Panc1 (cell line): ENCODE measurements at regions not wholly inside any gene's neighbourhood (a gene's known extent, or its start where the extent isn't known, plus 50 kb on each side); places are given as distances from the start of the nearest gene placed in this dataset.

Experiments used
- ATAC-seq: fragments of 200-7000 bp; cut with Tn5 transposase; 2 replicates; pipeline ENCODE4 v1.9.1; 2020; ENCODE audit warnings: mild to moderate bottlenecking, moderate library complexity
- BruUV-seq: library from RNA; stranded (reverse); fragments of 400-500 nt; replicated peaks from 2 replicates; lab custom pipeline; 2021; lab: Mats Ljungman, UMichigan
- CTCF ChIA-PET: fragments of 300-600 bp; sonication (Branson Sonifier 250); formaldehyde crosslinking; loops from one replicate; lab custom pipeline; 2022; ENCODE audit warnings: antibody characterized with exemption; lab: Charles Lee
- POLR2A ChIA-PET: fragments of 300-600 bp; sonication (Branson Sonifier 250); formaldehyde crosslinking; loops from one replicate; lab custom pipeline; 2022; ENCODE audit warnings: antibody characterized with exemption; lab: Charles Lee
- DNase-seq: peaks from one replicate; pipeline ENCODE4 v3.0.0-alpha.2; 2010; ENCODE audit warnings: low read depth, low spot score
- H3K27ac ChIP-seq: 2 replicates; pipeline ENCODE4 v1.5.1; 2011; ENCODE audit warnings: mild to moderate bottlenecking, low read length, inconsistent platforms
- H3K27me3 ChIP-seq: fragments of 200-500 bp; sonication (Bioruptor generic); 2 replicates; pipeline ENCODE4 v1.6.0; 2014; ENCODE audit warnings: low read length, inconsistent platforms; ENCODE audit not compliant: control insufficient read depth, insufficient read depth
- H3K36me3 ChIP-seq: fragments of 200-500 bp; sonication (Bioruptor generic); 2 replicates; pipeline ENCODE4 v1.5.1; 2014; ENCODE audit warnings: inconsistent platforms, mild to moderate bottlenecking, low read length, moderate library complexity; ENCODE audit not compliant: control insufficient read depth, insufficient read depth
- H3K4me1 ChIP-seq: 2 replicates; pipeline ENCODE4 v1.5.1; 2011; ENCODE audit warnings: inconsistent platforms, mild to moderate bottlenecking, low read length, moderate library complexity; ENCODE audit not compliant: control insufficient read depth, insufficient read depth
- H3K4me3 ChIP-seq, 2 experiments: 2 replicates each; pipeline ENCODE4 v1.5.1; 2011 to 2012; ENCODE audit warnings: low read depth in 2 of 2, low read length in 2 of 2, mild to moderate bottlenecking in 2 of 2, inconsistent platforms in 1 of 2, moderate library complexity in 1 of 2
- H3K9me3 ChIP-seq: fragments of 200-500 bp; sonication (Bioruptor generic); 2 replicates; pipeline ENCODE4 v1.5.1; 2014; ENCODE audit warnings: low read depth, mild to moderate bottlenecking, inconsistent platforms, low read length, moderate library complexity; ENCODE audit not compliant: control insufficient read depth, insufficient read depth
- POLR2AphosphoS5 ChIP-seq: IDR thresholded peaks from 2 replicates; pipeline ENCODE4 v1.6.1; 2012; ENCODE audit warnings: mild to moderate bottlenecking, low read depth, low read length, moderate library complexity
- REST ChIP-seq, 2 experiments: IDR thresholded peaks; 2 replicates each; pipeline ENCODE4 v1.6.1; 2011 to 2012; ENCODE audit warnings: low read depth in 2 of 2, control low read depth in 1 of 2, low read length in 1 of 2, mild to moderate bottlenecking in 1 of 2, moderate library complexity in 1 of 2; ENCODE audit not compliant: insufficient read depth in 1 of 2
- SIN3A ChIP-seq: IDR thresholded peaks from 2 replicates; pipeline ENCODE4 v1.6.1; 2012; ENCODE audit warnings: low read depth, mild to moderate bottlenecking, low read length, moderate library complexity, borderline replicate concordance; ENCODE audit not compliant: insufficient read depth
- TCF7L2 ChIP-seq: IDR thresholded peaks from 2 replicates; pipeline ENCODE4 v1.6.1; 2011; ENCODE audit warnings: mild to moderate bottlenecking, low read depth, low read length, inconsistent platforms
- in situ Hi-C: cut with HindIII; loops from 2 replicates; pipeline ENCODE4 v1.10.0; 2016; ENCODE audit warnings: low sequenced_read_pairs, low pct_unique_long_range_greater_than_20kb
- intact Hi-C: fragments of 100-400 bp; cut with micrococcal nuclease; formaldehyde crosslinking; loops from one replicate; pipeline ENCODE4 v1.10.0; 2022; ENCODE audit not compliant: unreplicated experiment
- TF ChIP-seq, protein P1 (sequence below): fragments of 450-650 bp; IDR thresholded peaks from 2 replicates; pipeline ENCODE4 v1.5.1; 2017; ENCODE audit warnings: mild to moderate bottlenecking

DNA sequence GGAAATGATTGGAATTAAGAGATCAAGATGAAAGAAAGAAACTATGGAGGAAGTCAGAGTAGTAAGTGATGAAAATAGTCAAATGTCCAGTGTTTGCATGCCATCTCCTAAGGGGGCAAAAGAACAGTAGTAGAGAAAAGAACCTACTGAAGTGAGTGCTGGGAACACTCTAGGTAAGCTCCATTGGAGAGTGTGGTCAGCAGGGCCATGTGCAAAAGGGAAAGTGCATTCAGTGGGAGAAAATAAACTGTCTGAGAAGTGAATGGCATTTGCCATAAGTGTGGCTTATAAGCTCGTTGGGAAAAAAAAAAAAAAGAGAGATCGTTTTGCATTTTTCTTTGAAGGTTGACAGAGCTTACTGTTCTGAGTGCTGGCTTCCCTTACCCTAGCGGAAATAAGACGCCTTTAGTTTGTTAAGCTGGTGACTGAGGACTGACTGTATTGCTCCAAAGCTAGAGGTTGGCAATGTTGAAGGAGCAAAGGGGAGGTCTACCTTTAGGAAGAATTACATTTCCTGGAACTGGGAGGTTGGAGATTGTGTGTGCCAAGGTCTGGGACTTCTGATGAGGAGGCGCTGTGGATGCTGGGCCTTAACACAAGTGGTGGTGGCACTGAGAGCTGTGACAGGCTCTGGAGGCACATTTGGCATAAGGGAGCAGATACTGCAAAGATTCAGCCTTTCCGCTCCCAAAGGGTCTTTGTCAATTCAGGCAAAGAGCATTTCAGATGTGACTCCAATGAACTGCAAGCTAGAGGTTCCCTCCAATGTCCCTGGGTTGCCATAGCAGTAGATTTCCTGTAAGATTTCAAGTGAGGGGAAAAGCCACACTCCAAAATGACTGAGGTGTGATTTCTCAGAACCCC, 287.8 kb upstream of the SATB1 start:
- Histone ChIP-seq H3K36me3 (no peaks in the 10 kb centered on the region), H3K27me3 (no peaks in the 10 kb centered on the region), H3K4me3 (no peak overlapping the region), H3K9me3 (no peaks in the 10 kb centered on the region), H3K27ac (no peak overlapping the region), H3K4me1 (no peaks in the 10 kb centered on the region)
- intact Hi-C loops (no loop called here), in situ Hi-C loops (no loop called here)
- TF ChIP-seq POLR2AphosphoS5 (no peak), SIN3A (no peak), REST (IDR thresholded peaks at IDR 0.05; ENCODE audit: insufficient read depth in 1 of 2, low read depth in 2 of 2, low read length in 1 of 2) (no peak), TCF7L2 (no peak)
- TF ChIP-seq, protein P1, sequence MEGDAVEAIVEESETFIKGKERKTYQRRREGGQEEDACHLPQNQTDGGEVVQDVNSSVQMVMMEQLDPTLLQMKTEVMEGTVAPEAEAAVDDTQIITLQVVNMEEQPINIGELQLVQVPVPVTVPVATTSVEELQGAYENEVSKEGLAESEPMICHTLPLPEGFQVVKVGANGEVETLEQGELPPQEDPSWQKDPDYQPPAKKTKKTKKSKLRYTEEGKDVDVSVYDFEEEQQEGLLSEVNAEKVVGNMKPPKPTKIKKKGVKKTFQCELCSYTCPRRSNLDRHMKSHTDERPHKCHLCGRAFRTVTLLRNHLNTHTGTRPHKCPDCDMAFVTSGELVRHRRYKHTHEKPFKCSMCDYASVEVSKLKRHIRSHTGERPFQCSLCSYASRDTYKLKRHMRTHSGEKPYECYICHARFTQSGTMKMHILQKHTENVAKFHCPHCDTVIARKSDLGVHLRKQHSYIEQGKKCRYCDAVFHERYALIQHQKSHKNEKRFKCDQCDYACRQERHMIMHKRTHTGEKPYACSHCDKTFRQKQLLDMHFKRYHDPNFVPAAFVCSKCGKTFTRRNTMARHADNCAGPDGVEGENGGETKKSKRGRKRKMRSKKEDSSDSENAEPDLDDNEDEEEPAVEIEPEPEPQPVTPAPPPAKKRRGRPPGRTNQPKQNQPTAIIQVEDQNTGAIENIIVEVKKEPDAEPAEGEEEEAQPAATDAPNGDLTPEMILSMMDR, result no peak
- ATAC-seq, result no peak
- BruUV-seq, result no TSS peak
- DNase-seq, result no peak
- ChIA-PET POLR2A (no interaction called here), CTCF (no interaction called here)

DNA sequence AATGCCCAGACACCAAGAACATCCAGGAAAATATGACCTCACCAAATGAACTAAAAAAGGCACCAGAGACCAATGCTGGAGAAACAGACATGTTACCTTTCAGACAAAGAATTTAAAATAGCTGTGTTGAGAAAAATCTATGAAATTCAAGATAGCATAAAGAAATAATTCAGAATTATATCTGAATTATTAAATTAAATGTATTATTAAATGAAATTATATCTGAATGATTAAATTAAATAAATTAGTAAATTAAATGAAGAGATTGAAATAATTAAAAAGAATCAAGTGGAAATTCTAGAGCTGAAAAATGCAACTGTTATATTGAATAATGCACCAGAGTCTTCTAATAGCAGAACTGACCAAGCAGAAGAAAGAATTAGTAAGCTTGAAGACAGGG, 279.2 kb upstream of the SATB1 start:
- DNase-seq (no peak), ATAC-seq (no peak)
- ChIA-PET CTCF (no interaction called here), POLR2A (no interaction called here)
- Histone ChIP-seq H3K27me3 (no peaks in the 10 kb centered on the region), H3K4me1 (no peaks in the 10 kb centered on the region), H3K9me3 (no peaks in the 10 kb centered on the region), H3K36me3 (no peaks in the 10 kb centered on the region), H3K4me3 (no peak overlapping the region), H3K27ac (no peak overlapping the region)
- intact Hi-C loops (no loop called here), in situ Hi-C loops (no loop called here)
- BruUV-seq, result no TSS peak
- TF ChIP-seq, protein P1, result no peak
- TF ChIP-seq SIN3A (no peak), REST (IDR thresholded peaks at IDR 0.05; ENCODE audit: insufficient read depth in 1 of 2, low read depth in 2 of 2, low read length in 1 of 2) (no peak), POLR2AphosphoS5 (no peak), TCF7L2 (no peak)
